ENCODE measurements at regions not wholly inside any gene's neighbourhood (a gene's known extent, or its start where the extent isn't known, plus 50 kb on each side); places are given as distances from the start of the nearest gene placed in this dataset.

- TF ChIP-seq POLR2AphosphoS5 (IDR thresholded peaks at IDR 0.05; ENCODE audit: low read depth, low read length): no peak
- TF ChIP-seq POLR2A (IDR thresholded peaks at IDR 0.05; ENCODE audit: low read depth, low read length): no peak
- TF ChIP-seq PAX5 (IDR thresholded peaks at IDR 0.05; ENCODE audit: insufficient read depth, low read length, severe bottlenecking): no peak
- no peak for TF ChIP-seq TAF1 (IDR thresholded peaks at IDR 0.05; ENCODE audit: low read depth, low read length)
Measured at GRCh38 chr4:162865102-162865501, 301.6 kb downstream of the NAF1 start.

All from GM12891 (cell line).